Neural progenitor cell (in vitro differentiated cells): ENCODE measurements at regions not wholly inside any gene's neighbourhood (a gene's known extent, or its start where the extent isn't known, plus 50 kb on each side); places are given as distances from the start of the nearest gene placed in this dataset.
"Not testable (repeated sequence)": the region's sequence is repeated elsewhere in the genome, so short reads cannot be mapped to it uniquely, and the experiment has no call there.

Source experiments
- DNase-seq: peaks from one replicate; pipeline ENCODE4 v3.0.0-alpha.2; 2016; ENCODE audit warnings: low spot score
- H2AFZ ChIP-seq: fragments of 200-600 bp; sonication (generic); replicated peaks from 2 replicates; pipeline ENCODE4 v1.6.1; 2016; ENCODE audit warnings: antibody characterized with exemption
- H3F3A ChIP-seq: fragments of 200-600 bp; sonication (generic); 2 replicates; pipeline ENCODE4 v1.6.1; 2016; ENCODE audit warnings: antibody characterized with exemption, low read depth
- H3K27ac ChIP-seq: fragments of 200-600 bp; sonication (generic); 2 replicates; pipeline ENCODE4 v1.5.1; 2016; ENCODE audit warnings: mild to moderate bottlenecking
- H3K27me3 ChIP-seq: fragments of 200-600 bp; sonication (generic); 2 replicates; pipeline ENCODE4 v1.6.1; 2016; ENCODE audit warnings: mild to moderate bottlenecking, moderate library complexity
- H3K36me3 ChIP-seq: fragments of 200-600 bp; sonication (generic); 2 replicates; pipeline ENCODE4 v1.5.1; 2016
- H3K4me1 ChIP-seq: fragments of 200-600 bp; sonication (generic); 2 replicates; pipeline ENCODE4 v1.6.1; 2016; ENCODE audit warnings: mixed run types
- H3K4me2 ChIP-seq: fragments of 200-600 bp; sonication (generic); 2 replicates; pipeline ENCODE4 v1.6.1; 2016
- H3K4me3 ChIP-seq: fragments of 200-600 bp; sonication (generic); 2 replicates; pipeline ENCODE4 v1.5.1; 2016
- H3K79me2 ChIP-seq: fragments of 200-600 bp; sonication (generic); 2 replicates; pipeline ENCODE4 v1.6.1; 2016; ENCODE audit warnings: low read depth
- H3K9ac ChIP-seq: fragments of 200-600 bp; sonication (generic); 2 replicates; pipeline ENCODE4 v1.6.1; 2016
- H3K9me3 ChIP-seq: fragments of 200-600 bp; sonication (generic); 2 replicates; pipeline ENCODE4 v1.5.1; 2016; ENCODE audit warnings: low read depth
- H4K20me1 ChIP-seq: fragments of 200-600 bp; sonication (generic); 2 replicates; pipeline ENCODE4 v1.6.1; 2016; ENCODE audit warnings: low read depth
- H3K27ac Mint-ChIP-seq: 3 replicates; pipeline ENCODE4 v1.8.0; 2021; ENCODE audit warnings: mixed read lengths
- H3K27me3 Mint-ChIP-seq: 2 replicates; pipeline ENCODE4 v1.8.0; 2022; ENCODE audit warnings: low read depth, mild to moderate bottlenecking, inconsistent platforms, moderate library complexity, mixed read lengths; ENCODE audit not compliant: insufficient read depth
- H3K36me3 Mint-ChIP-seq: 3 replicates; pipeline ENCODE4 v1.8.0; 2021; ENCODE audit warnings: mixed read lengths
- H3K4me1 Mint-ChIP-seq: 3 replicates; pipeline ENCODE4 v1.8.0; 2021; ENCODE audit warnings: mixed read lengths
- H3K4me3 Mint-ChIP-seq: 3 replicates; pipeline ENCODE4 v1.8.0; 2021; ENCODE audit warnings: mild to moderate bottlenecking, moderate library complexity, mixed read lengths
- H3K9me3 Mint-ChIP-seq: 3 replicates; pipeline ENCODE4 v1.8.0; 2020; ENCODE audit warnings: mixed read lengths
- CTCF ChIP-seq: fragments of 200-600 bp; sonication (generic); IDR thresholded peaks from 2 replicates; pipeline ENCODE4 v1.5.1; 2017; ENCODE audit warnings: antibody characterized with exemption, mild to moderate bottlenecking
- EZH2 ChIP-seq: fragments of 200-600 bp; sonication (generic); IDR thresholded peaks from 2 replicates; pipeline ENCODE4 v1.6.1; 2017; ENCODE audit warnings: antibody characterized with exemption, mild to moderate bottlenecking, moderate library complexity
- EZH2phosphoT487 ChIP-seq: fragments of 200-600 bp; sonication (generic); IDR thresholded peaks from 2 replicates; pipeline ENCODE4 v1.6.1; 2017; ENCODE audit warnings: antibody characterized with exemption

GRCh38 chr6:120759570-120759969 is 574.7 kb downstream of the TBC1D32 start:
- no peaks in the 10 kb centered on the region for H3K4me1 ChIP-seq
- H2AFZ ChIP-seq = no peak overlapping the region
- H4K20me1 ChIP-seq = no peaks in the 10 kb centered on the region
- H3K4me3 ChIP-seq = no peak overlapping the region
- no peaks in the 10 kb centered on the region for H3F3A ChIP-seq
- Mint-ChIP-seq H3K4me1 (no peaks in the 10 kb centered on the region), H3K9me3 (no peaks in the 10 kb centered on the region), H3K27ac (no peak overlapping the region), H3K27me3 (no peaks in the 10 kb centered on the region), H3K4me3 (no peak overlapping the region), H3K36me3 (no peaks in the 10 kb centered on the region)
- TF ChIP-seq EZH2phosphoT487 (no peak), CTCF (no peak), EZH2 (no peak)
- H3K79me2 ChIP-seq = no peaks in the 10 kb centered on the region
- H3K27ac ChIP-seq = no peak overlapping the region
- H3K9me3 ChIP-seq = no peaks in the 10 kb centered on the region
- H3K4me2 ChIP-seq = no peak overlapping the region
- no peaks in the 10 kb centered on the region for H3K27me3 ChIP-seq
- H3K9ac ChIP-seq = no peak overlapping the region
- no peaks in the 10 kb centered on the region for H3K36me3 ChIP-seq
- DNase-seq = no peak

DNA sequence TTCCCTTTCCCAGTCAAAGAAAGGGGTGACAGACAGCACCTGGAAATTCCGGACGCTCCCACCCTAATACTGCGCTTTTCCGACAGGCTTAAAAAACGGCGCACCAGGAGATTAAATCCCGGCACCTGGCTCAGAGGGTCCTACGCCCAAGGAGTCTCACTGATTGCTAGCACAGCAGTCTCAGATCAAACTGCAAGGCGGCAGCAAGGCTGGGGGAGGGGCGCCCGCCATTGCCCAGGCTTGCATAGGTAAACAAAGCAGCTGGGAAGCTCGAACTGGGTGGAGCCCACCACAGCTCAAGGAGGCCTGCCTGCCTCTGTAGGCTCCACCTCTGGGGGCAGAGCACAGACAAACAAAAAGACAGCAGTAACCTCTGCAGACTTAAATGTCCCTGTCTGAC is 585.7 kb downstream of the TBC1D32 start:
- H3K4me3 Mint-ChIP-seq, H2AFZ ChIP-seq, H3K27ac ChIP-seq, H3K36me3 Mint-ChIP-seq, H3K27me3 Mint-ChIP-seq, H3K4me2 ChIP-seq, H4K20me1 ChIP-seq, DNase-seq, H3K27ac Mint-ChIP-seq, H3K9me3 Mint-ChIP-seq, H3K36me3 ChIP-seq, H3K4me3 ChIP-seq, H3K79me2 ChIP-seq, H3K27me3 ChIP-seq, H3K4me1 Mint-ChIP-seq, H3K9ac ChIP-seq, H3F3A ChIP-seq, H3K4me1 ChIP-seq, H3K9me3 ChIP-seq: not testable (repeated sequence)

DNA sequence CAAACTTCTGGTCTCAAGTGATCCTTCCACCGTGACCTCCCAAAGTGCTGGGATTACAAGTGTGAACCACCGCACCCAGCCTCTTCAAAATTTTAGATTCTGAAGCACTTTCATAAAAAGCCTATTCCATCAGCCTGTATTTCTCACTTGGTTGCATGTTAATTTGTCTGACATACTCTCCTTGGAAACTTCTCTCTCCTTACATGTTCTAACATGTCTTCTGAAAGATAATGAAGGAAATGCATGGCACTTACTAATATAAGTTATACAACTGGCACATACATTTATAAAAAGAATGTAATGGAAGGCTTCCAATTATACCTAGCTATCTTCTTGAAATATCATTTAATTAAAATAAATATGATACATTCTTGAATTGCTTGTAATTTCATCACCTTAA is 597.5 kb downstream of the TBC1D32 start:
- no peaks in the 10 kb centered on the region for H3K27me3 Mint-ChIP-seq
- H3K4me3 Mint-ChIP-seq = no peak overlapping the region
- H3K36me3 Mint-ChIP-seq = no peaks in the 10 kb centered on the region
- no peak overlapping the region for H3K9ac ChIP-seq
- H3F3A ChIP-seq = no peaks in the 10 kb centered on the region
- TF ChIP-seq EZH2 = no peak
- no peak for TF ChIP-seq EZH2phosphoT487
- TF ChIP-seq CTCF = no peak
- H3K36me3 ChIP-seq = no peaks in the 10 kb centered on the region
- no peaks in the 10 kb centered on the region for H3K27me3 ChIP-seq
- H3K4me2 ChIP-seq = no peak overlapping the region
- H3K27ac ChIP-seq = no peak overlapping the region
- H2AFZ ChIP-seq = no peak overlapping the region
- no peak overlapping the region for H3K27ac Mint-ChIP-seq
- no peak for DNase-seq
- peaks cover 1% of the 10 kb centered on the region for H3K9me3 Mint-ChIP-seq
- H3K9me3 ChIP-seq = no peaks in the 10 kb centered on the region
- no peak overlapping the region for H3K4me3 ChIP-seq
- no peaks in the 10 kb centered on the region for H3K4me1 ChIP-seq
- no peaks in the 10 kb centered on the region for H3K4me1 Mint-ChIP-seq
- no peaks in the 10 kb centered on the region for H4K20me1 ChIP-seq
- no peaks in the 10 kb centered on the region for H3K79me2 ChIP-seq

DNA sequence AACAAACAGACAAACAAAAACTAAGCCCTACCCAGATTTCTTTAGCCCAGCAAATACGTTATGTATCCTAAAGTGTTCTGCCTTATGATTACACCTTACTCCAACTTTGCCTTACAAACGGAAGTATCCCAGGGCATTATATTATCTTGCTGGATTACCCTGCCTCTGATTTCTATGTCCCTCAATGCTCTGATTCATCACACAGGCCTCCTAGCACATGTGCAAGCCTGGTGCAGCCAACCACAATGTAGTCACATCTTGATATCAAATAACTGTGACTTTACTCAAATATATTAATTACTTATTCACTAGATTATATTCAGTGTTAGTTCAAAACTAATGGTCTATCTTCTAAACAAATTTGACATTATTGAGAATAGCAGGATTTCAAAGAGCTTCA is 598.6 kb downstream of the TBC1D32 start:
- Histone ChIP-seq H3K4me2 (no peak overlapping the region), H3K27ac (no peak overlapping the region), H4K20me1 (no peaks in the 10 kb centered on the region), H3K79me2 (no peaks in the 10 kb centered on the region), H3K4me3 (no peak overlapping the region), H3K9ac (no peak overlapping the region), H3K4me1 (no peaks in the 10 kb centered on the region), H3K36me3 (no peaks in the 10 kb centered on the region), H3F3A (no peaks in the 10 kb centered on the region), H3K27me3 (no peaks in the 10 kb centered on the region), H3K9me3 (no peaks in the 10 kb centered on the region), H2AFZ (no peak overlapping the region)
- Mint-ChIP-seq H3K4me3 (no peak overlapping the region), H3K27me3 (no peaks in the 10 kb centered on the region), H3K36me3 (no peaks in the 10 kb centered on the region), H3K4me1 (no peaks in the 10 kb centered on the region), H3K9me3 (peaks cover 2% of the 10 kb centered on the region), H3K27ac (no peak overlapping the region)
- DNase-seq = no peak
- TF ChIP-seq EZH2 (no peak), EZH2phosphoT487 (no peak), CTCF (no peak)
